Activated CD8-positive, alpha-beta T cell treated with anti-CD3 and anti-CD28 coated beads for 36 hours (primary cell): ENCODE measurements at regions not wholly inside any gene's neighbourhood (a gene's known extent, or its start where the extent isn't known, plus 50 kb on each side); places are given as distances from the start of the nearest gene placed in this dataset.

Experiments used
- ATAC-seq: fragments of 200-7000 bp; cut with Tn5 transposase; one replicate; pipeline ENCODE4 v1.10.0; 2021; ENCODE audit warnings: mild to moderate bottlenecking, moderate library complexity
- CTCF ChIA-PET: fragments of 350-600 bp; sonication (Branson Sonifier 250); formaldehyde crosslinking; loops from one replicate; lab custom pipeline; 2021; ENCODE audit warnings: antibody characterized with exemption; lab: Charles Lee
- POLR2A ChIA-PET: fragments of 350-600 bp; sonication (Branson Sonifier 250); formaldehyde crosslinking; loops from one replicate; lab custom pipeline; 2021; ENCODE audit warnings: antibody characterized with exemption; lab: Charles Lee
- DNase-seq: peaks from one replicate; pipeline ENCODE4 v3.0.0-alpha.2; 2020
- H3K27ac Mint-ChIP-seq: one replicate; pipeline ENCODE4 v1.8.0; 2021; ENCODE audit warnings: mild to moderate bottlenecking, mixed read lengths
- H3K27me3 Mint-ChIP-seq: one replicate; pipeline ENCODE4 v1.8.0; 2021; ENCODE audit warnings: mixed read lengths
- H3K36me3 Mint-ChIP-seq: one replicate; pipeline ENCODE4 v1.8.0; 2021; ENCODE audit warnings: low read depth, mixed read lengths
- H3K4me1 Mint-ChIP-seq: one replicate; pipeline ENCODE4 v1.8.0; 2021; ENCODE audit warnings: low read depth, mixed read lengths
- H3K4me3 Mint-ChIP-seq: one replicate; pipeline ENCODE4 v1.8.0; 2021; ENCODE audit warnings: mild to moderate bottlenecking, moderate library complexity, mixed read lengths
- H3K9me3 Mint-ChIP-seq: one replicate; pipeline ENCODE4 v1.8.0; 2021; ENCODE audit warnings: mixed read lengths
- CTCF ChIP-seq: fragments of 200-600 bp; IDR thresholded peaks from one replicate; pipeline ENCODE4 v1.8.0; 2022; ENCODE audit warnings: antibody characterized with exemption, mild to moderate bottlenecking
- intact Hi-C: fragments of 100-400 bp; cut with micrococcal nuclease; formaldehyde crosslinking; loops from one replicate; pipeline ENCODE4 v1.10.0; 2022

GRCh38 chr20:6178537-6178936 lies 55.7 kb upstream of the FERMT1 start:
- ATAC-seq = no peak
- intact Hi-C loops = no loop called here
- H3K27me3 Mint-ChIP-seq = peaks cover 4% of the 10 kb centered on the region
- POLR2A ChIA-PET = no interaction called here
- no peaks in the 10 kb centered on the region for H3K36me3 Mint-ChIP-seq
- no peak overlapping the region for H3K4me3 Mint-ChIP-seq
- H3K9me3 Mint-ChIP-seq = no peaks in the 10 kb centered on the region
- H3K4me1 Mint-ChIP-seq = no peaks in the 10 kb centered on the region
- no peak for DNase-seq
- no peak for TF ChIP-seq CTCF
- CTCF ChIA-PET = interaction anchor here (0.7 kb wide), 1 partner anchor 26 kb away, joined by 3 read pairs; no protein-coding TSS in a partner anchor
- no peak overlapping the region for H3K27ac Mint-ChIP-seq

GRCh38 chr20:6173481-6173880 lies 50.7 kb upstream of the FERMT1 start:
- ATAC-seq = no peak
- ChIA-PET POLR2A (no interaction called here), CTCF (no interaction called here)
- no peak for TF ChIP-seq CTCF
- Mint-ChIP-seq H3K36me3 (no peaks in the 10 kb centered on the region), H3K4me1 (no peaks in the 10 kb centered on the region), H3K4me3 (no peak overlapping the region), H3K27ac (no peak overlapping the region), H3K27me3 (peaks cover 6% of the 10 kb centered on the region), H3K9me3 (peaks cover 2% of the 10 kb centered on the region)
- DNase-seq = no peak
- intact Hi-C loops = no loop called here
